PC-9 (cell line): ENCODE measurements at regions not wholly inside any gene's neighbourhood (a gene's known extent, or its start where the extent isn't known, plus 50 kb on each side); places are given as distances from the start of the nearest gene placed in this dataset.

ENCODE experiments used
- BruUV-seq: library from RNA; stranded (reverse); fragments of 400-500 nt; replicated peaks from 2 replicates; lab custom pipeline; 2021; lab: Mats Ljungman, UMichigan
- CTCF ChIA-PET: fragments of 300-600 bp; sonication (Branson Sonifier 250); formaldehyde crosslinking; loops from one replicate; lab custom pipeline; 2022; ENCODE audit warnings: antibody characterized with exemption; lab: Charles Lee
- POLR2A ChIA-PET: fragments of 300-600 bp; sonication (Branson Sonifier 250); formaldehyde crosslinking; loops from one replicate; lab custom pipeline; 2022; ENCODE audit warnings: antibody characterized with exemption; ENCODE audit not compliant: unreplicated experiment; lab: Charles Lee
- DNase-seq, 2 experiments: peaks; one replicate each; pipeline versions ENCODE4 v3.0.0 to v3.0.0-alpha.2; 2015 to 2022; ENCODE audit warnings: mixed read lengths in 1 of 2
- H2AFZ ChIP-seq: fragments of 200-600 bp; sonication (generic); 2 replicates; pipeline ENCODE4 v1.8.1; 2017; ENCODE audit warnings: antibody characterized with exemption
- H3F3A ChIP-seq: fragments of 200-600 bp; sonication (generic); 2 replicates; pipeline ENCODE4 v1.8.1; 2017; ENCODE audit warnings: antibody characterized with exemption, mild to moderate bottlenecking, low read depth; ENCODE audit not compliant: insufficient read depth
- H3K27ac ChIP-seq: fragments of 200-600 bp; sonication (generic); 2 replicates; pipeline ENCODE4 v1.6.1; 2016; ENCODE audit warnings: mixed run types
- H3K27me3 ChIP-seq: fragments of 200-600 bp; sonication (generic); 2 replicates; pipeline ENCODE4 v1.6.1; 2016; ENCODE audit warnings: low read depth, mixed run types; ENCODE audit not compliant: insufficient read depth
- H3K36me3 ChIP-seq: fragments of 200-600 bp; sonication (generic); 2 replicates; pipeline ENCODE4 v1.6.1; 2016; ENCODE audit warnings: low read depth, mixed run types
- H3K4me1 ChIP-seq: fragments of 200-600 bp; sonication (generic); replicated peaks from 2 replicates; pipeline ENCODE4 v1.6.1; 2016; ENCODE audit warnings: mixed run types; ENCODE audit not compliant: insufficient read depth
- H3K4me2 ChIP-seq: fragments of 200-600 bp; sonication (generic); 2 replicates; pipeline ENCODE4 v1.6.1; 2017; ENCODE audit warnings: mixed run types
- H3K4me3 ChIP-seq: fragments of 200-600 bp; sonication (generic); 2 replicates; pipeline ENCODE4 v1.6.1; 2016; ENCODE audit warnings: mixed run types
- H3K79me2 ChIP-seq: fragments of 200-600 bp; sonication (generic); 2 replicates; pipeline ENCODE4 v1.6.1; 2017; ENCODE audit warnings: low read depth, mixed run types
- H3K9me2 ChIP-seq: fragments of 200-600 bp; sonication (generic); 2 replicates; pipeline ENCODE4 v1.8.1; 2017; ENCODE audit warnings: mild to moderate bottlenecking; ENCODE audit not compliant: insufficient read depth
- H3K9me3 ChIP-seq: fragments of 200-600 bp; sonication (generic); 2 replicates; pipeline ENCODE4 v1.8.1; 2016; ENCODE audit warnings: low read depth; ENCODE audit not compliant: insufficient read depth
- H4K20me1 ChIP-seq: fragments of 200-600 bp; sonication (generic); 2 replicates; pipeline ENCODE4 v1.8.1; 2017; ENCODE audit not compliant: insufficient read depth
- CTCF ChIP-seq: fragments of 200-600 bp; sonication (generic); conservative IDR thresholded peaks from 2 replicates; pipeline ENCODE4 v1.6.1; 2017; ENCODE audit warnings: mixed run types, antibody characterized with exemption, mild to moderate bottlenecking, moderate library complexity
- EZH2 ChIP-seq: fragments of 200-600 bp; sonication (generic); IDR thresholded peaks from 2 replicates; pipeline ENCODE4 v1.8.0; 2017; ENCODE audit warnings: antibody characterized with exemption, low read depth
- intact Hi-C: fragments of 100-400 bp; cut with micrococcal nuclease; formaldehyde crosslinking; loops from one replicate; pipeline ENCODE4 v1.10.0; 2022; ENCODE audit not compliant: unreplicated experiment

- no peaks in the 10 kb centered on the region for H3K9me2 ChIP-seq
- intact Hi-C loops = no loop called here
- H3K27ac ChIP-seq = no peak overlapping the region
- H3K27me3 ChIP-seq = no peaks in the 10 kb centered on the region
- no peaks in the 10 kb centered on the region for H3F3A ChIP-seq
- no peaks in the 10 kb centered on the region for H3K36me3 ChIP-seq
- H2AFZ ChIP-seq = no peak overlapping the region
- POLR2A ChIA-PET = no interaction called here
- no peaks in the 10 kb centered on the region for H3K9me3 ChIP-seq
- no peak overlapping the region for H3K4me3 ChIP-seq
- no TSS peak for BruUV-seq
- no peaks in the 10 kb centered on the region for H3K4me1 ChIP-seq
- no peaks in the 10 kb centered on the region for H4K20me1 ChIP-seq
- no peak for TF ChIP-seq CTCF
- TF ChIP-seq EZH2 = no peak
- CTCF ChIA-PET = no interaction called here
- no peak overlapping the region for H3K4me2 ChIP-seq
- H3K79me2 ChIP-seq = no peaks in the 10 kb centered on the region
- DNase-seq = no peak
Measured at GRCh38 chr4:33255507-33255906, 2535.3 kb downstream of the PCDH7 start.

- no peak for DNase-seq
- no peaks in the 10 kb centered on the region for H3K36me3 ChIP-seq
- TF ChIP-seq CTCF (no peak), EZH2 (no peak)
Measured at GRCh38 chr4:33262824-33263223, 2542.7 kb downstream of the PCDH7 start.

GRCh38 chr4:33268776-33269175 lies 2548.6 kb downstream of the PCDH7 start:
- no peaks in the 10 kb centered on the region for H3K9me3 ChIP-seq
- no peak overlapping the region for H3K27ac ChIP-seq
- POLR2A ChIA-PET = no interaction called here
- no peak overlapping the region for H3K4me3 ChIP-seq
- H3K79me2 ChIP-seq = no peaks in the 10 kb centered on the region
- intact Hi-C loops = no loop called here
- no peak for DNase-seq
- no peaks in the 10 kb centered on the region for H3F3A ChIP-seq
- TF ChIP-seq CTCF (no peak), EZH2 (no peak)
- H3K4me2 ChIP-seq = no peak overlapping the region
- H2AFZ ChIP-seq = no peak overlapping the region
- H3K4me1 ChIP-seq = no peaks in the 10 kb centered on the region
- CTCF ChIA-PET = no interaction called here
- H4K20me1 ChIP-seq = no peaks in the 10 kb centered on the region
- peaks cover 4% of the 10 kb centered on the region; the same call in 1 of the 2 replicates for H3K9me2 ChIP-seq
- H3K36me3 ChIP-seq = no peaks in the 10 kb centered on the region
- H3K27me3 ChIP-seq = no peaks in the 10 kb centered on the region
- BruUV-seq = no TSS peak

More at GRCh38 chr4:33262824-33263223, 2542.7 kb downstream of the PCDH7 start:
- H4K20me1 ChIP-seq = no peaks in the 10 kb centered on the region
- H3K27ac ChIP-seq = no peak overlapping the region
- no peaks in the 10 kb centered on the region for H3F3A ChIP-seq
- no peaks in the 10 kb centered on the region for H3K27me3 ChIP-seq
- no peak overlapping the region for H3K4me3 ChIP-seq
- no peaks in the 10 kb centered on the region for H3K9me3 ChIP-seq
- no TSS peak for BruUV-seq
- intact Hi-C loops = no loop called here
- H2AFZ ChIP-seq = no peak overlapping the region
- CTCF ChIA-PET = no interaction called here
- peaks cover 4% of the 10 kb centered on the region; the same call in 1 of the 2 replicates for H3K9me2 ChIP-seq
- POLR2A ChIA-PET = no interaction called here
- no peak overlapping the region for H3K4me2 ChIP-seq
- H3K79me2 ChIP-seq = no peaks in the 10 kb centered on the region
- no peaks in the 10 kb centered on the region for H3K4me1 ChIP-seq
